ENCODE measurements at regions not wholly inside any gene's neighbourhood (a gene's known extent, or its start where the extent isn't known, plus 50 kb on each side); places are given as distances from the start of the nearest gene placed in this dataset.

DNA sequence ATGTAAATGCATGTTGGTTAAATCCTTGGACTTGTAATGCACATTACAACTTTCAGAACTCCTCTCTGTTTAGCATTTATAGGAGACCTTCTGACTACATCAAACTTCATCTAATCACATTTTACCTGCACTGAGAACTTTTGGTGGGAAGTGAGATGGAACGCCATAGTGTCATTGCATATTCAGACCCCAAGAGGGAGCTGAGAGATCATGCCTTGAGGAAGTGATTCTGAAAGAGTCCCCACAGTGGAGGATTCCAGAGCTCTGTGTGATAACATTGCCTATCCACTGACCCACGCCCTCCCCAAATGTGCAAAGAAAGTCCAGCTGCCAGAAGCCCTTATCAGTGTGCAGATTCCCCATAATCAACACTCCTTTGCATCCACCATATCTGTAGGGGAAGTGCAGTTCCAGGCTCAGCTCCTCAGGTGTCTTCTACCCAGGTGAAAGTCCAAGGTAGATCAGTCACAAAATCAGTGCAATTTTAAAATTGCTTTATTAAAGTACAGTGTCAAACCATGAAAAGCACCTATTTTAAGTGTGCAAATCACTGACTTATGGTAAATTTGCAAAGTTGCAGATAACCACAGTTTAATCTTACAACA lies 212.4 kb downstream of the RPIA start:
- Histone ChIP-seq H3K4me3 (ENCODE audit: low read length) (no peak overlapping the region), H3K36me3 (ENCODE audit: insufficient read depth, low read length) (no peaks in the 10 kb centered on the region), H3K9ac (ENCODE audit: low read length) (no peak overlapping the region), H2AFZ (ENCODE audit: low read depth, low read length) (no peak overlapping the region), H4K20me1 (ENCODE audit: insufficient read depth) (no peaks in the 10 kb centered on the region), H3F3A (ENCODE audit: insufficient read depth, low read length, poor library complexity, severe bottlenecking) (no peaks in the 10 kb centered on the region), H3K9me3 (ENCODE audit: low read length) (no peaks in the 10 kb centered on the region), H3K4me2 (ENCODE audit: low read length) (no peak overlapping the region), H3K27ac (ENCODE audit: low read length) (no peak overlapping the region), H3K27me3 (ENCODE audit: insufficient read depth, low read depth, low read length) (no peaks in the 10 kb centered on the region), H3K79me2 (replicated peaks; ENCODE audit: insufficient read depth, low read length) (no peaks in the 10 kb centered on the region), H3K9me2 (ENCODE audit: insufficient read depth, low read length) (no peaks in the 10 kb centered on the region)
- TF ChIP-seq, protein P1, sequence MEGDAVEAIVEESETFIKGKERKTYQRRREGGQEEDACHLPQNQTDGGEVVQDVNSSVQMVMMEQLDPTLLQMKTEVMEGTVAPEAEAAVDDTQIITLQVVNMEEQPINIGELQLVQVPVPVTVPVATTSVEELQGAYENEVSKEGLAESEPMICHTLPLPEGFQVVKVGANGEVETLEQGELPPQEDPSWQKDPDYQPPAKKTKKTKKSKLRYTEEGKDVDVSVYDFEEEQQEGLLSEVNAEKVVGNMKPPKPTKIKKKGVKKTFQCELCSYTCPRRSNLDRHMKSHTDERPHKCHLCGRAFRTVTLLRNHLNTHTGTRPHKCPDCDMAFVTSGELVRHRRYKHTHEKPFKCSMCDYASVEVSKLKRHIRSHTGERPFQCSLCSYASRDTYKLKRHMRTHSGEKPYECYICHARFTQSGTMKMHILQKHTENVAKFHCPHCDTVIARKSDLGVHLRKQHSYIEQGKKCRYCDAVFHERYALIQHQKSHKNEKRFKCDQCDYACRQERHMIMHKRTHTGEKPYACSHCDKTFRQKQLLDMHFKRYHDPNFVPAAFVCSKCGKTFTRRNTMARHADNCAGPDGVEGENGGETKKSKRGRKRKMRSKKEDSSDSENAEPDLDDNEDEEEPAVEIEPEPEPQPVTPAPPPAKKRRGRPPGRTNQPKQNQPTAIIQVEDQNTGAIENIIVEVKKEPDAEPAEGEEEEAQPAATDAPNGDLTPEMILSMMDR (IDR thresholded peaks at IDR 0.05; ENCODE audit: poor library complexity, severe bottlenecking), result peak; percentile 87
- TF ChIP-seq RAD21 (conservative IDR thresholded peaks at IDR 0.05) (peak; percentile 91), POLR2AphosphoS5 (IDR thresholded peaks at IDR 0.05) (no peak), SMC3 (conservative IDR thresholded peaks at IDR 0.05; ENCODE audit: poor library complexity) (peak; percentile 92), MXI1 (conservative IDR thresholded peaks at IDR 0.05; ENCODE audit: poor library complexity, severe bottlenecking) (no peak), EZH2 (IDR thresholded peaks at IDR 0.05; ENCODE audit: borderline replicate concordance, insufficient read depth, low read length, poor library complexity, severe bottlenecking) (no peak), EP300 (conservative IDR thresholded peaks at IDR 0.05; ENCODE audit: poor library complexity, severe bottlenecking) (no peak), TAF1 (IDR thresholded peaks at IDR 0.05; ENCODE audit: low read depth) (no peak)
- TF ChIP-seq, protein P2, sequence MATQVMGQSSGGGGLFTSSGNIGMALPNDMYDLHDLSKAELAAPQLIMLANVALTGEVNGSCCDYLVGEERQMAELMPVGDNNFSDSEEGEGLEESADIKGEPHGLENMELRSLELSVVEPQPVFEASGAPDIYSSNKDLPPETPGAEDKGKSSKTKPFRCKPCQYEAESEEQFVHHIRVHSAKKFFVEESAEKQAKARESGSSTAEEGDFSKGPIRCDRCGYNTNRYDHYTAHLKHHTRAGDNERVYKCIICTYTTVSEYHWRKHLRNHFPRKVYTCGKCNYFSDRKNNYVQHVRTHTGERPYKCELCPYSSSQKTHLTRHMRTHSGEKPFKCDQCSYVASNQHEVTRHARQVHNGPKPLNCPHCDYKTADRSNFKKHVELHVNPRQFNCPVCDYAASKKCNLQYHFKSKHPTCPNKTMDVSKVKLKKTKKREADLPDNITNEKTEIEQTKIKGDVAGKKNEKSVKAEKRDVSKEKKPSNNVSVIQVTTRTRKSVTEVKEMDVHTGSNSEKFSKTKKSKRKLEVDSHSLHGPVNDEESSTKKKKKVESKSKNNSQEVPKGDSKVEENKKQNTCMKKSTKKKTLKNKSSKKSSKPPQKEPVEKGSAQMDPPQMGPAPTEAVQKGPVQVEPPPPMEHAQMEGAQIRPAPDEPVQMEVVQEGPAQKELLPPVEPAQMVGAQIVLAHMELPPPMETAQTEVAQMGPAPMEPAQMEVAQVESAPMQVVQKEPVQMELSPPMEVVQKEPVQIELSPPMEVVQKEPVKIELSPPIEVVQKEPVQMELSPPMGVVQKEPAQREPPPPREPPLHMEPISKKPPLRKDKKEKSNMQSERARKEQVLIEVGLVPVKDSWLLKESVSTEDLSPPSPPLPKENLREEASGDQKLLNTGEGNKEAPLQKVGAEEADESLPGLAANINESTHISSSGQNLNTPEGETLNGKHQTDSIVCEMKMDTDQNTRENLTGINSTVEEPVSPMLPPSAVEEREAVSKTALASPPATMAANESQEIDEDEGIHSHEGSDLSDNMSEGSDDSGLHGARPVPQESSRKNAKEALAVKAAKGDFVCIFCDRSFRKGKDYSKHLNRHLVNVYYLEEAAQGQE (IDR thresholded peaks at IDR 0.05; ENCODE audit: borderline replicate concordance), result no peak

DNA sequence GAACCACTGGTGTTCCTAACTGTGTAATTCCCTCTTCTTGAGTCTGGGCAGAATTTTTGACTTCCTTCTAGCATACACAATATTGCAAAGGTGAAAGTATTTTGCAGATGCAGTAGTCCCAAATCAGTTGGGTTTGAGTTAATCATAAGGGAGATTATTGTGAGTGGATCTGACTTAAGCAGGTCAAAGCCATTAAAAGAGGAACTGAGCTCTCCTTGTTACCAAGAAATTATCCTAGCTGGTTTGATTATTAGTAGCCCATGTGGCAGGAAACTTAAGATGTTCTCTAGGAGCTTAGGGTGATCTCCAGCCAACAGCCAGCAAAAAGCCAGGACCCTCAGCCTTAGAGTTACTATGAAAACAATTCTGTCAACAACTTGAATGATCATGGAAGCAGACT lies 221.8 kb downstream of the RPIA start:
- H3K27me3 ChIP-seq (ENCODE audit: insufficient read depth, low read depth, low read length), result no peaks in the 10 kb centered on the region
- H3K79me2 ChIP-seq (replicated peaks; ENCODE audit: insufficient read depth, low read length), result no peaks in the 10 kb centered on the region
- no peak overlapping the region for H3K4me3 ChIP-seq (ENCODE audit: low read length)
- no peaks in the 10 kb centered on the region for H3K9me3 ChIP-seq (ENCODE audit: low read length)
- no peaks in the 10 kb centered on the region for H3K36me3 ChIP-seq (ENCODE audit: insufficient read depth, low read length)
- no peaks in the 10 kb centered on the region for H3F3A ChIP-seq (ENCODE audit: insufficient read depth, low read length, poor library complexity, severe bottlenecking)
- H3K27ac ChIP-seq (ENCODE audit: low read length), result no peak overlapping the region
- H4K20me1 ChIP-seq (ENCODE audit: insufficient read depth), result no peaks in the 10 kb centered on the region
- H3K9ac ChIP-seq (ENCODE audit: low read length), result no peak overlapping the region
- TF ChIP-seq SMC3 (conservative IDR thresholded peaks at IDR 0.05; ENCODE audit: poor library complexity) (no peak), TAF1 (IDR thresholded peaks at IDR 0.05; ENCODE audit: low read depth) (no peak)
- no peak overlapping the region for H2AFZ ChIP-seq (ENCODE audit: low read depth, low read length)
- no peaks in the 10 kb centered on the region for H3K9me2 ChIP-seq (ENCODE audit: insufficient read depth, low read length)
- H3K4me2 ChIP-seq (ENCODE audit: low read length), result no peak overlapping the region
